ENCODE measurements at regions not wholly inside any gene's neighbourhood (a gene's known extent, or its start where the extent isn't known, plus 50 kb on each side); places are given as distances from the start of the nearest gene placed in this dataset.
"Not testable (repeated sequence)": the region's sequence is repeated elsewhere in the genome, so short reads cannot be mapped to it uniquely, and the experiment has no call there.

DNA sequence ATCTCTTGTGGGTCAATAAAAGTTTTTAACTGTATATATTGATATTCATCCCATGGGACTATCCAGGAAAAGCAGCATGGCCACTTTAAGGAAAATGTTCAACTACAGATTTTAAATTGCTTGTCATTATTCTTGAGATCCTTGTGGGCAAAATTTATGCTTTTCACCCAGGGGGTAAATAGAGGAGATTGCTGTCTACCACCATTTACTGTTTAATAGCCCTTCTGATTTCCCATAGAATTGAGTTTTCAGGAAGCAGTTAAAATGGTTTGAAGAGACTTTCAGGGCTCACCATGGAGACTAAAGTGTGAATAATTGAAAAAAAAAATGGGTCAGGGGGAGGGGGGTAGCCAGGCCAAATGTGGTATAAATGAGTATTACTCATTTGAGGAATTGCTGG, 901.1 kb upstream of the POT1 start:
- no peak overlapping the region for H3K27ac ChIP-seq (ENCODE audit: low read depth, low read length)
- no peaks in the 10 kb centered on the region for H3K4me1 ChIP-seq (ENCODE audit: control insufficient read depth in 3 of 3, insufficient read depth in 3 of 3, low read length in 3 of 3)
- no peak overlapping the region for H3K4me3 ChIP-seq (ENCODE audit: low read length in 3 of 3)
- no peaks in the 10 kb centered on the region for H3K9me3 ChIP-seq (ENCODE audit: control insufficient read depth in 3 of 3, low read length in 3 of 3)
- H3K27me3 ChIP-seq (ENCODE audit: control insufficient read depth in 3 of 3, insufficient read depth in 3 of 3, low read length in 3 of 3) = no peaks in the 10 kb centered on the region
- no peaks in the 10 kb centered on the region for H3K36me3 ChIP-seq (ENCODE audit: control insufficient read depth in 3 of 3, insufficient read depth in 3 of 3, low read length in 3 of 3)
- H3K9ac ChIP-seq (ENCODE audit: low read depth in 1 of 3, low read length in 3 of 3) = no peak overlapping the region

DNA sequence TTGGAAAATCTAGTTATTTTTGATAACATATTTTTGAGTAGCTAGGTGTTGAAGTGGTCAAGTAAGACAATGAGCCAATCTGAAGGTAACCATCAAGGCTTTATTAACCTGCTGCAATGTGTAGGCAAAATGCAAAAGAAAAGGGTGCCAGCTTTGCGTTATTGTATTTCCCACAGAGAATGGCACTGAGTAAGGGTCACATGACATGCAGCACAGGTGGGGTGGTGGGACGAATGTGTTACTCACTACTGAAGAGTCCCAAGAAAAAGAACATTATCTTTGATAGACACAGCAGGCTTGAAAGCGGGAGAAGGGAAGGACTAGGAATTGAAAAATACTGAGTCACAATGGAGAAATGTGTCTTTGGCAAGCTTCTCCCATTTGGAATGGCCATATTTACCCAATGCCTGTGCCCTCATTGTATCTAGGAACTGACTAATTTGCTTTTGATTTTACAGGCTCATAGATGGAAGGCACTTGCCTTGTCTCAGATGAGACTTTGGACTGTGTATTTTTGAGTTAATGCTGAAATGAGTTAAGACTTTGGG, 898.6 kb upstream of the POT1 start:
- no peaks in the 10 kb centered on the region for H3K27me3 ChIP-seq (ENCODE audit: control insufficient read depth in 3 of 3, insufficient read depth in 3 of 3, low read length in 3 of 3)
- H3K9ac ChIP-seq (ENCODE audit: low read depth in 1 of 3, low read length in 3 of 3) = no peak overlapping the region
- no peak overlapping the region for H3K27ac ChIP-seq (ENCODE audit: low read depth, low read length)
- H3K4me1 ChIP-seq (ENCODE audit: control insufficient read depth in 3 of 3, insufficient read depth in 3 of 3, low read length in 3 of 3) = no peaks in the 10 kb centered on the region
- H3K36me3 ChIP-seq (ENCODE audit: control insufficient read depth in 3 of 3, insufficient read depth in 3 of 3, low read length in 3 of 3) = no peaks in the 10 kb centered on the region
- no peaks in the 10 kb centered on the region for H3K9me3 ChIP-seq (ENCODE audit: control insufficient read depth in 3 of 3, low read length in 3 of 3)
- no peak overlapping the region for H3K4me3 ChIP-seq (ENCODE audit: low read length in 3 of 3)

DNA sequence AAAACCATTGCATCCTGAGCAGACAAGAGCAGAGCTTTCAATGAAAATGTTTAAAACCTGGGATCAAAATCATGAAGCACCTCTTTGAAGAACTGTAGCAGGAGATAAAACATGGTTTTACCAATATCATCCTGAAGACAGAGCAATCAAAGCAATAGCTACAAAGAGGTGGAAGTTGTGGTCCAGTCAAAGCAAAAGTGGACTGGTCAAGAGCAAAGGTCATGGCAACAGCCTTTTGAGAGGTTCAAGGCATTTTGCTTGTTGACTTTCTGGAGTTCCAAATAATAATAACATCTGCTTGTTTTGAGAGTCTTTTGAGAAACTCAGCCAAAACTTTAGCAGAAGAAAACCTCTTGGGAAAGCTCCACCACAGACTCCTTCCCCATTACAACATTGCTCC, 893.9 kb upstream of the POT1 start:
- Histone ChIP-seq H3K4me3 (ENCODE audit: low read length in 3 of 3) (no peak overlapping the region), H3K9me3 (ENCODE audit: control insufficient read depth in 3 of 3, low read length in 3 of 3) (no peaks in the 10 kb centered on the region), H3K4me1 (ENCODE audit: control insufficient read depth in 3 of 3, insufficient read depth in 3 of 3, low read length in 3 of 3) (no peaks in the 10 kb centered on the region), H3K36me3 (ENCODE audit: control insufficient read depth in 3 of 3, insufficient read depth in 3 of 3, low read length in 3 of 3) (no peaks in the 10 kb centered on the region), H3K9ac (ENCODE audit: low read depth in 1 of 3, low read length in 3 of 3) (no peak overlapping the region), H3K27me3 (ENCODE audit: control insufficient read depth in 3 of 3, insufficient read depth in 3 of 3, low read length in 3 of 3) (no peaks in the 10 kb centered on the region), H3K27ac (ENCODE audit: low read depth, low read length) (no peak overlapping the region)

DNA sequence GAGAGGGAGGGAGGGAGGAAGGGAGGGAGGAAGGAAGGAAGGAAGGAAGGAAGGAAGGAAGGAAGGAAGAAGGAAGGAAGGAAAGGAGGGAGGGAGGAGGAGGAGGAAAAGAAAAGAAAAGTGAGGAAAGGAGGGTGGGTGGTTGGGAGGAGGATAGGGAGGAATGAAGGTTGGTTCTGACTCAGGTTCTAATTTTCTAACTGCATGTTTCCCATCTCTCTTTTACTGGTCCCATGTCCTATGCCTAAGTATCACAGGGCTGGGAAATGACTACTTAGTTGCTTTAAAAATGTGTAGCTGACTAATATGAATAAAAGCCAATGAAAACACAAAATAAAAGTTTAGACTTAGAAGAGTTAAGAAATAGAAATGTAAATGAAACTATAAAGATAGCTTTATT, 890.9 kb upstream of the POT1 start:
- Histone ChIP-seq H3K4me3 (ENCODE audit: low read length in 3 of 3) (no peak overlapping the region), H3K36me3 (ENCODE audit: control insufficient read depth in 3 of 3, insufficient read depth in 3 of 3, low read length in 3 of 3) (no peaks in the 10 kb centered on the region), H3K9me3 (ENCODE audit: control insufficient read depth in 3 of 3, low read length in 3 of 3) (no peaks in the 10 kb centered on the region), H3K4me1 (ENCODE audit: control insufficient read depth in 3 of 3, insufficient read depth in 3 of 3, low read length in 3 of 3) (no peaks in the 10 kb centered on the region), H3K27ac (ENCODE audit: low read depth, low read length) (no peak overlapping the region), H3K9ac (ENCODE audit: low read depth in 1 of 3, low read length in 3 of 3) (no peak overlapping the region), H3K27me3 (ENCODE audit: control insufficient read depth in 3 of 3, insufficient read depth in 3 of 3, low read length in 3 of 3) (no peaks in the 10 kb centered on the region)

DNA sequence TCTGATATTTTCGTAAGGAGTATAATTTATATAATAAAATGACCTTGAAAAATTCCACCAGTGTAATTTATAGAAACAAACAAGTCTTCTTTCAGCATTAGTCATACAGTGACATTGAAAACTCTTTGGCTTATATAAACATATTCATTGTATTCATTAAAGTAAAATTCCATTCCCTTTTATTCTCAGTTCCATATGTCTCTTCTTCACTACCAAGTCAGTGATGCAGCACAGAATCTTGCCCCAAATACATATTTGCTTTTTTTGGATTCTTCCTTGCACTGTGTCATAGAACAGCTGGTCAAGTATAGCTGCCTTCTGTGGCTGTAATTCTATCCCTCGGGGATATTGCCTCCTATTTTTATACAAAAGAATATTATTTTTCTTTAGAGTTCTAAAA, 884.5 kb upstream of the POT1 start:
- H3K27ac ChIP-seq (ENCODE audit: low read depth, low read length) = no peak overlapping the region
- H3K36me3 ChIP-seq (ENCODE audit: control insufficient read depth in 3 of 3, insufficient read depth in 3 of 3, low read length in 3 of 3) = no peaks in the 10 kb centered on the region
- H3K27me3 ChIP-seq (ENCODE audit: control insufficient read depth in 3 of 3, insufficient read depth in 3 of 3, low read length in 3 of 3) = no peaks in the 10 kb centered on the region
- H3K4me3 ChIP-seq (ENCODE audit: low read length in 3 of 3) = no peak overlapping the region
- H3K9ac ChIP-seq (ENCODE audit: low read depth in 1 of 3, low read length in 3 of 3) = no peak overlapping the region
- no peaks in the 10 kb centered on the region for H3K9me3 ChIP-seq (ENCODE audit: control insufficient read depth in 3 of 3, low read length in 3 of 3)
- H3K4me1 ChIP-seq (ENCODE audit: control insufficient read depth in 3 of 3, insufficient read depth in 3 of 3, low read length in 3 of 3) = no peaks in the 10 kb centered on the region

DNA sequence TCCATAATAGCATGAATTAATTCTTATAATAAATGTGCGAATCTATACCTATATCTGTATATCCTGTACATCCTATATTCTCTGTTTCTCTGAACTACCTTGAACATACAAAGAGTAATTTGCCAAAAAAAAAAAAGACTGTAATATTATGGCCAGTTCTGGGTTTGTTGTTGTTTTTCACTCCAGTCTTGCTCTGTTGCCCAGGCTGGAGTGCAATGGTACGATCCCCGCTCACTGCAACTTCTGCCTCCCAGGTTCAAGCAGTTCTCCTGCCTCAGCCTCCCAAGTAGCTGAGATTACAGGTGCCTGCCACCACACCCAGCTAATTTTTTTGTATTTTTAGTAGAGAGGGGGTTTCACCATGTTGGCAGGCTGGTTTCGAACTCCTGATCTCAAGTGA, 876.9 kb upstream of the POT1 start:
- H3K27ac ChIP-seq (ENCODE audit: low read depth, low read length); H3K4me3 ChIP-seq (ENCODE audit: low read length in 3 of 3); H3K9ac ChIP-seq (ENCODE audit: low read depth in 1 of 3, low read length in 3 of 3); H3K36me3 ChIP-seq (ENCODE audit: control insufficient read depth in 3 of 3, insufficient read depth in 3 of 3, low read length in 3 of 3); H3K9me3 ChIP-seq (ENCODE audit: control insufficient read depth in 3 of 3, low read length in 3 of 3); H3K4me1 ChIP-seq (ENCODE audit: control insufficient read depth in 3 of 3, insufficient read depth in 3 of 3, low read length in 3 of 3); H3K27me3 ChIP-seq (ENCODE audit: control insufficient read depth in 3 of 3, insufficient read depth in 3 of 3, low read length in 3 of 3): not testable (repeated sequence)

DNA sequence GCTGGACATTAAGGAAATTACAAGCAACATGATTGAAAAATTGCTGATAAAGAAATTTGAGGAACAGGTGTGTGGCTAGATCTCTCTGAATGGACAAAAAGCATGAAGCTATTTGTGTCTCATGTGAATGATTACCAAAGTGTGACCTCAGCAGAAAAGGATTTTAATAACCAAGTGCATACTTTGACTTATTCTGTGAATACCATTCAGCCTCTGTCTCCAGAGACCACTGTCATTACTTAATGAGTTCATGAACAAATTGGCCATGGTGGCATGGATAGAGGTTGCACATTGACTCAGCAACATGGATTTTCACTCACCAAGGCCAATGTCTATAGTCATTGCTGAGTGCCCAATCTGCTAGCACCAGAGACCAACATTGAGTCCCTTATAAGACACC, 874.6 kb upstream of the POT1 start:
- H3K4me3 ChIP-seq (ENCODE audit: low read length in 3 of 3) = no peak overlapping the region
- no peaks in the 10 kb centered on the region for H3K27me3 ChIP-seq (ENCODE audit: control insufficient read depth in 3 of 3, insufficient read depth in 3 of 3, low read length in 3 of 3)
- H3K27ac ChIP-seq (ENCODE audit: low read depth, low read length) = no peak overlapping the region
- H3K9ac ChIP-seq (ENCODE audit: low read depth in 1 of 3, low read length in 3 of 3) = no peak overlapping the region
- no peaks in the 10 kb centered on the region for H3K9me3 ChIP-seq (ENCODE audit: control insufficient read depth in 3 of 3, low read length in 3 of 3)
- H3K4me1 ChIP-seq (ENCODE audit: control insufficient read depth in 3 of 3, insufficient read depth in 3 of 3, low read length in 3 of 3) = no peaks in the 10 kb centered on the region
- H3K36me3 ChIP-seq (ENCODE audit: control insufficient read depth in 3 of 3, insufficient read depth in 3 of 3, low read length in 3 of 3) = no peaks in the 10 kb centered on the region

DNA sequence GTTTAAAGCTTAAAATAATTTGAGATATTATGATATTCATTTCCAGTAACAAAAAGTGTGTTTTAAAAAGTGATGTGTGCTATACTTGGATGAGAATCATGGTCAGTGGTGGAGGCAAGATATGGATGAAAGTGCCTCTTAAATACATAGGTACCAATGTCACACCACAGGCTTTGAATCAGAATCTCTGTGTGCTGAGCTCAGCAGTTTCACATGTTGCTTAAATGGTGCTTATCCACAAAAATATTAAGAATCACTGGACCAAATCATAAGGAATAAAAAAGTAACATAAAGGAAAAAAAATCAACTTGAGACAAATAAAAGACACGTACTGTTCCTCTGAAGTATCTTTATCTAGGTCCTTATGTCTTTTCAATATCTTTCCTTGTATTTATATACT, 850.5 kb upstream of the POT1 start:
- Histone ChIP-seq H3K9me3 (ENCODE audit: control insufficient read depth in 3 of 3, low read length in 3 of 3) (no peaks in the 10 kb centered on the region), H3K27ac (ENCODE audit: low read depth, low read length) (no peak overlapping the region), H3K9ac (ENCODE audit: low read depth in 1 of 3, low read length in 3 of 3) (no peak overlapping the region), H3K4me1 (ENCODE audit: control insufficient read depth in 3 of 3, insufficient read depth in 3 of 3, low read length in 3 of 3) (no peaks in the 10 kb centered on the region), H3K27me3 (ENCODE audit: control insufficient read depth in 3 of 3, insufficient read depth in 3 of 3, low read length in 3 of 3) (no peaks in the 10 kb centered on the region), H3K4me3 (ENCODE audit: low read length in 3 of 3) (no peak overlapping the region), H3K36me3 (ENCODE audit: control insufficient read depth in 3 of 3, insufficient read depth in 3 of 3, low read length in 3 of 3) (no peaks in the 10 kb centered on the region)

DNA sequence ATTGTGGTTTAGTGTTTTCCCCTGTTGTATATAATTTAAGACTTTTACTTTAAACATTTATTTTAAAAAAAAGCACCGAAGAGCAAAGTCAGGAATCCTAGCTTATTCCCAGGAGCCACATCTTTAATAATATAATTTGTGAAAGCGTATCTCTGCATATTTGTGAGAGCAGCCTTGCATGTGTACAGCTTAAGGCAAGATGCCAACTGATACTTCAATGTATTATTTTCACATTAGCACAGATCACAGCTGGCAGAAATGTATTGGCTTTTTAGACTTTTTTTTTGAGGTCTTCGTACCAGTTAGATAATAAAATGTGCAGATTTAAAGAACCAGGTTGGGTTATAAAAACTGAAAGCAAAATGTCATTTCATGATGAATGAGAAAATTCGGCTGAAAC, 845.7 kb upstream of the POT1 start:
- no peaks in the 10 kb centered on the region for H3K36me3 ChIP-seq (ENCODE audit: control insufficient read depth in 3 of 3, insufficient read depth in 3 of 3, low read length in 3 of 3)
- no peaks in the 10 kb centered on the region for H3K4me1 ChIP-seq (ENCODE audit: control insufficient read depth in 3 of 3, insufficient read depth in 3 of 3, low read length in 3 of 3)
- no peaks in the 10 kb centered on the region for H3K9me3 ChIP-seq (ENCODE audit: control insufficient read depth in 3 of 3, low read length in 3 of 3)
- H3K4me3 ChIP-seq (ENCODE audit: low read length in 3 of 3) = no peak overlapping the region
- no peaks in the 10 kb centered on the region for H3K27me3 ChIP-seq (ENCODE audit: control insufficient read depth in 3 of 3, insufficient read depth in 3 of 3, low read length in 3 of 3)
- no peak overlapping the region for H3K27ac ChIP-seq (ENCODE audit: low read depth, low read length)
- H3K9ac ChIP-seq (ENCODE audit: low read depth in 1 of 3, low read length in 3 of 3) = no peak overlapping the region

DNA sequence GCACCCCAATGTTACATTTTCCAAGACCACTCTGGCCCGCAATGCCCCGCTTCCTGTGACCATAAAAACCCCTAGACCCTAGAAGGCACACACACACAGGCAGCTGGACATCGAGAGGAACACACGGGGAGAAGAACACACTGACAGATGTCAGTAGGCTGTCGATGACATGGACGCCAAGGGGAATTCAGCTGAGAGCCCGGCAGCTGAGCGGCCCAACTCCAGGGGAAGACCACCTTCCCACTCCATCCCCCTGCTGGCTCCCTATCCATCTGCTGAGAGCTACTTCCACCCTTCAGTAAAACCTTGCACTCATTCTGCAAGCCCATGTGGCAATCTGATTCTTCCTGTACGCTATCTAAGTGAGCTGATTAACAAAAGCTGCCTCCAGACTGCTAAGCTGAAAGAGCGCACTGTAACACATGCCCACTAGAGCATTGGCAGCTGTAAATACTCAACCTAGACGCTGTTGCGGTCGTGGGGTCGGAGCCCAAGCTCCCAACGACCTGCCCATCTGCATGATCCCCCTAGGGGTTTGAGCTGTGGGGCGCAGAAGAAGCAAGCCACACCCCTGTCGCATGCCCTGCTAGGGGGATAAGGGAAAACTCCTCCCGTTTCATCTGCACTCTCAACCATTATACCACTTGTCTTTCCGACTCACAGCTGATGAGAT, 843.6 kb upstream of the POT1 start:
- H3K27me3 ChIP-seq (ENCODE audit: control insufficient read depth in 3 of 3, insufficient read depth in 3 of 3, low read length in 3 of 3) = no peaks in the 10 kb centered on the region

More for the DNA sequence above, 843.6 kb upstream of the POT1 start:
- no peaks in the 10 kb centered on the region for H3K9me3 ChIP-seq (ENCODE audit: control insufficient read depth in 3 of 3, low read length in 3 of 3)
- H3K4me1 ChIP-seq (ENCODE audit: control insufficient read depth in 3 of 3, insufficient read depth in 3 of 3, low read length in 3 of 3) = no peaks in the 10 kb centered on the region
- H3K27ac ChIP-seq (ENCODE audit: low read depth, low read length) = no peak overlapping the region
- no peak overlapping the region for H3K9ac ChIP-seq (ENCODE audit: low read depth in 1 of 3, low read length in 3 of 3)
- no peaks in the 10 kb centered on the region for H3K36me3 ChIP-seq (ENCODE audit: control insufficient read depth in 3 of 3, insufficient read depth in 3 of 3, low read length in 3 of 3)
- no peak overlapping the region for H3K4me3 ChIP-seq (ENCODE audit: low read length in 3 of 3)
